Keratinocyte (primary cell): ENCODE measurements at regions not wholly inside any gene's neighbourhood (a gene's known extent, or its start where the extent isn't known, plus 50 kb on each side); places are given as distances from the start of the nearest gene placed in this dataset.

ENCODE experiments used
- DNase-seq: peaks from one replicate; pipeline ENCODE4 v3.0.0-alpha.2; 2011; ENCODE audit warnings: low read depth, missing footprints, low spot score
- FAIRE-seq: peaks from 2 replicates; lab custom pipeline; 2011; peaks lifted over from hg19 to GRCh38; lab: Jason Lieb, UNC
- H2AFZ ChIP-seq: 2 replicates; pipeline ENCODE4 v1.6.0; 2012; ENCODE audit warnings: low read length, control low read depth, inconsistent platforms; ENCODE audit not compliant: control insufficient read depth
- H3K27ac ChIP-seq: 2 replicates; pipeline ENCODE4 v1.5.1; 2011; ENCODE audit warnings: low read length; ENCODE audit not compliant: control insufficient read depth, insufficient read depth
- H3K27me3 ChIP-seq: 3 replicates; pipeline ENCODE4 v1.6.0; 2011; ENCODE audit warnings: low read length; ENCODE audit not compliant: control insufficient read depth, insufficient read depth; ENCODE audit errors: extremely low read depth
- H3K36me3 ChIP-seq, 2 experiments: 2 replicates in 1 of 2; 3 replicates in 1 of 2; pipeline ENCODE4 v1.5.1; 2011; ENCODE audit warnings: low read length in 2 of 2, mild to moderate bottlenecking in 1 of 2; ENCODE audit not compliant: control insufficient read depth in 2 of 2, insufficient read depth in 2 of 2; ENCODE audit errors: extremely low read depth in 1 of 2
- H3K4me1 ChIP-seq: 3 replicates; pipeline ENCODE4 v1.5.1; 2011; ENCODE audit warnings: low read length; ENCODE audit not compliant: control insufficient read depth, insufficient read depth; ENCODE audit errors: extremely low read depth
- H3K4me2 ChIP-seq: 3 replicates; pipeline ENCODE4 v1.6.0; 2011; ENCODE audit warnings: low read depth, low read length; ENCODE audit not compliant: control insufficient read depth, insufficient read depth; ENCODE audit errors: extremely low read depth
- H3K4me3 ChIP-seq, 3 experiments: fragments of 200-600 bp in 1 of 3; sonication (generic) in 1 of 3; 2 replicates in 2 of 3; 3 replicates in 1 of 3; pipeline ENCODE4 v1.5.1; 2011 to 2016; ENCODE audit warnings: low read length in 3 of 3, mild to moderate bottlenecking in 3 of 3, control low read depth in 2 of 3, inconsistent platforms in 1 of 3, low read depth in 1 of 3, mixed read lengths in 1 of 3, mixed run types in 1 of 3, moderate library complexity in 1 of 3; ENCODE audit not compliant: control insufficient read depth in 2 of 3, insufficient read depth in 2 of 3; ENCODE audit errors: extremely low read depth in 1 of 3
- H3K79me2 ChIP-seq: 2 replicates; pipeline ENCODE4 v1.6.0; 2012; ENCODE audit warnings: low read length; ENCODE audit not compliant: control insufficient read depth, insufficient read depth
- H3K9ac ChIP-seq: 3 replicates; pipeline ENCODE4 v1.6.0; 2011; ENCODE audit warnings: low read length; ENCODE audit not compliant: control insufficient read depth, insufficient read depth; ENCODE audit errors: extremely low read depth
- H3K9me1 ChIP-seq: 3 replicates; pipeline ENCODE4 v1.6.0; 2011; ENCODE audit warnings: low read length; ENCODE audit not compliant: control insufficient read depth, insufficient read depth; ENCODE audit errors: extremely low read depth
- H3K9me3 ChIP-seq: 2 replicates; pipeline ENCODE4 v1.5.1; 2012; ENCODE audit warnings: low read depth, low read length; ENCODE audit not compliant: control insufficient read depth
- H4K20me1 ChIP-seq: 3 replicates; pipeline ENCODE4 v1.6.0; 2011; ENCODE audit warnings: low read length; ENCODE audit not compliant: control insufficient read depth, insufficient read depth; ENCODE audit errors: extremely low read depth
- EZH2 ChIP-seq: IDR thresholded peaks from one replicate; pipeline ENCODE4 v1.6.1; 2012; ENCODE audit warnings: inconsistent platforms, mild to moderate bottlenecking, low read length, moderate library complexity
- dilution Hi-C: fragments of 300-500 bp; cut with MboI; formaldehyde crosslinking; loops from one replicate; pipeline ENCODE4 v1.7.0; 2020; ENCODE audit warnings: low sequenced_read_pairs; ENCODE audit not compliant: extremely low pct_ligation_motif_present
- TF ChIP-seq, protein P1 (sequence below), 3 experiments: IDR thresholded peaks in 1 of 3; conservative IDR thresholded peaks in 1 of 3; optimal IDR thresholded peaks in 1 of 3; 2 replicates in 2 of 3; 3 replicates in 1 of 3; pipeline versions ENCODE3 to v1.5.1; 2011; ENCODE audit warnings: low read length in 3 of 3, mild to moderate bottlenecking in 3 of 3, moderate library complexity in 2 of 3, control low read depth in 1 of 3, inconsistent platforms in 1 of 3; ENCODE audit not compliant: insufficient read depth in 2 of 3; ENCODE audit errors: extremely low read depth in 1 of 3

GRCh38 chr1:201676197-201676596 lies 137.3 kb downstream of the NAV1 start:
- no peaks in the 10 kb centered on the region for H4K20me1 ChIP-seq
- no peak for DNase-seq
- TF ChIP-seq EZH2, result no peak
- TF ChIP-seq, protein P1, sequence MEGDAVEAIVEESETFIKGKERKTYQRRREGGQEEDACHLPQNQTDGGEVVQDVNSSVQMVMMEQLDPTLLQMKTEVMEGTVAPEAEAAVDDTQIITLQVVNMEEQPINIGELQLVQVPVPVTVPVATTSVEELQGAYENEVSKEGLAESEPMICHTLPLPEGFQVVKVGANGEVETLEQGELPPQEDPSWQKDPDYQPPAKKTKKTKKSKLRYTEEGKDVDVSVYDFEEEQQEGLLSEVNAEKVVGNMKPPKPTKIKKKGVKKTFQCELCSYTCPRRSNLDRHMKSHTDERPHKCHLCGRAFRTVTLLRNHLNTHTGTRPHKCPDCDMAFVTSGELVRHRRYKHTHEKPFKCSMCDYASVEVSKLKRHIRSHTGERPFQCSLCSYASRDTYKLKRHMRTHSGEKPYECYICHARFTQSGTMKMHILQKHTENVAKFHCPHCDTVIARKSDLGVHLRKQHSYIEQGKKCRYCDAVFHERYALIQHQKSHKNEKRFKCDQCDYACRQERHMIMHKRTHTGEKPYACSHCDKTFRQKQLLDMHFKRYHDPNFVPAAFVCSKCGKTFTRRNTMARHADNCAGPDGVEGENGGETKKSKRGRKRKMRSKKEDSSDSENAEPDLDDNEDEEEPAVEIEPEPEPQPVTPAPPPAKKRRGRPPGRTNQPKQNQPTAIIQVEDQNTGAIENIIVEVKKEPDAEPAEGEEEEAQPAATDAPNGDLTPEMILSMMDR (optimal IDR thresholded peaks at IDR 0.05 in 1 of 3, IDR thresholded peaks at IDR 0.05 in 1 of 3, conservative IDR thresholded peaks at IDR 0.05 in 1 of 3; ENCODE audit: extremely low read depth in 1 of 3, insufficient read depth in 2 of 3, low read length in 3 of 3), result no peak
- H3K36me3 ChIP-seq, result no peaks in the 10 kb centered on the region
- no peak overlapping the region for H3K4me2 ChIP-seq
- H3K9me3 ChIP-seq, result no peaks in the 10 kb centered on the region
- dilution Hi-C loops, result loop anchor here (25.0 kb wide), 1 partner anchor 114 kb away; no protein-coding TSS in a partner anchor
- no peak overlapping the region for H3K4me3 ChIP-seq
- no peaks in the 10 kb centered on the region for H3K9me1 ChIP-seq
- no peak for FAIRE-seq
- no peak overlapping the region for H3K9ac ChIP-seq
- peaks cover 27% of the 10 kb centered on the region for H3K27me3 ChIP-seq
- H3K4me1 ChIP-seq, result no peaks in the 10 kb centered on the region
- no peaks in the 10 kb centered on the region for H3K79me2 ChIP-seq
- no peak overlapping the region for H3K27ac ChIP-seq
- no peak overlapping the region for H2AFZ ChIP-seq

DNA sequence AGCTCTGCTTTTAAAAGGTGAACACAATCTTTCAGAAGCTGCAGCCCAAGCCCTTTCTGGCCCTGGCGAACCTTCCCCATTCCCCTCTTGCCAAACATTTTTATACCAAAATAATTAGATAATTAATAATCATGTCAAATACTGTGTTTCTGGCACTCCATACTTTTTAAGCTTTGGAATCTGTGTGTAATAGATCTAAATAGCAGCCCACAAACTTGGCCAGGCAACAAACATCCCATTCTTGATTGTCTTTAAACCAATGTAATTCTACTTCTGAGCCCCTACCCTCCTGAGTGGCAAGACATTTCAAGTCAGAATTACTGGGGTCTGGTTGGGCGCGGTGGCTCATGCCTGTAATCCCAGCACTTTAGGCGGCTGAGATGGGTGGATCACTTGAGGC lies 137.7 kb downstream of the NAV1 start:
- DNase-seq, result no peak
- no peaks in the 10 kb centered on the region for H3K79me2 ChIP-seq
- TF ChIP-seq, protein P1 (optimal IDR thresholded peaks at IDR 0.05 in 1 of 3, IDR thresholded peaks at IDR 0.05 in 1 of 3, conservative IDR thresholded peaks at IDR 0.05 in 1 of 3; ENCODE audit: extremely low read depth in 1 of 3, insufficient read depth in 2 of 3, low read length in 3 of 3), result no peak
- no peak for TF ChIP-seq EZH2

More for the DNA sequence above, 137.7 kb downstream of the NAV1 start:
- H3K9me3 ChIP-seq, result no peaks in the 10 kb centered on the region
- no peaks in the 10 kb centered on the region for H3K36me3 ChIP-seq
- H3K27me3 ChIP-seq, result peaks cover 24% of the 10 kb centered on the region
- H4K20me1 ChIP-seq, result no peaks in the 10 kb centered on the region
- FAIRE-seq, result no peak
- H3K27ac ChIP-seq, result no peak overlapping the region
- no peak overlapping the region for H3K4me2 ChIP-seq
- dilution Hi-C loops, result loop anchor here (25.0 kb wide), 1 partner anchor 114 kb away; no protein-coding TSS in a partner anchor
- no peaks in the 10 kb centered on the region for H3K9me1 ChIP-seq
- no peaks in the 10 kb centered on the region for H3K4me1 ChIP-seq
- no peak overlapping the region for H3K4me3 ChIP-seq
- no peak overlapping the region for H3K9ac ChIP-seq
- H2AFZ ChIP-seq, result no peak overlapping the region
